HCT116 (cell line): ENCODE measurements at regions not wholly inside any gene's neighbourhood (a gene's known extent, or its start where the extent isn't known, plus 50 kb on each side); places are given as distances from the start of the nearest gene placed in this dataset.

Experiments used
- EZH2 ChIP-seq: fragments of 200-600 bp; sonication (generic); IDR thresholded peaks from 2 replicates; pipeline ENCODE4 v1.6.1; 2017; ENCODE audit warnings: antibody characterized with exemption, mixed run types
- JUND ChIP-seq: IDR thresholded peaks from 2 replicates; pipeline ENCODE4 v1.6.1; 2012
- POLR2AphosphoS5 ChIP-seq: IDR thresholded peaks from 2 replicates; pipeline ENCODE4 v1.6.1; 2011; ENCODE audit warnings: mild to moderate bottlenecking, low read depth, low read length, moderate library complexity
- SRF ChIP-seq: IDR thresholded peaks from 2 replicates; pipeline ENCODE4 v1.6.1; 2012; ENCODE audit warnings: low read depth
- TF ChIP-seq, protein P1 (sequence below), 3 experiments: fragments of 200-600 bp in 1 of 3; sonication (generic) in 1 of 3; IDR thresholded peaks in 2 of 3; conservative IDR thresholded peaks in 1 of 3; 2 replicates each; pipeline ENCODE4 v1.5.1; 2012 to 2017; ENCODE audit warnings: low read depth in 2 of 3, low read length in 2 of 3, antibody characterized with exemption in 1 of 3, borderline replicate concordance in 1 of 3, control low read depth in 1 of 3, mild to moderate bottlenecking in 1 of 3, mixed read lengths in 1 of 3, mixed run types in 1 of 3, moderate library complexity in 1 of 3; ENCODE audit not compliant: insufficient read depth in 1 of 3

DNA sequence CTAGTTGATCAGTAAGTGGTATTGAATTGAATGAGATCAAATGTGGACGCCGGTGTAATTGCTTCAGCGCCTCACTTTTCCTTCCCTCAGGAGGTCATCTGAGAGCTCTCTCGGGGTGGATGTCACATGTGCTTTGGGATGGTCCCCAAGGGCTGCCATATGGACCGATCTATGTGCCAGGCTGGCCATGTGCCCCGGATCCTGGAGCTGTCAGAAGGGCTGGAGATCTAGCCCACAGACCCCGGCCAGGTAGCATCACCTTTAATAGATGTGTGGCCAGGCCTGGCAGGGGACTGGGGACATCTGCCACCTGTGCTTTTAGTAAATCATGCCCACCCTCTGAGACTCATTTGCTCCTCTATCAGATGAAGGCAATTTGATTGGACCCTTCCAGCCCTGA is 95.3 kb upstream of the CRHR1 start:
- TF ChIP-seq EZH2 = no peak
- TF ChIP-seq, protein P1, sequence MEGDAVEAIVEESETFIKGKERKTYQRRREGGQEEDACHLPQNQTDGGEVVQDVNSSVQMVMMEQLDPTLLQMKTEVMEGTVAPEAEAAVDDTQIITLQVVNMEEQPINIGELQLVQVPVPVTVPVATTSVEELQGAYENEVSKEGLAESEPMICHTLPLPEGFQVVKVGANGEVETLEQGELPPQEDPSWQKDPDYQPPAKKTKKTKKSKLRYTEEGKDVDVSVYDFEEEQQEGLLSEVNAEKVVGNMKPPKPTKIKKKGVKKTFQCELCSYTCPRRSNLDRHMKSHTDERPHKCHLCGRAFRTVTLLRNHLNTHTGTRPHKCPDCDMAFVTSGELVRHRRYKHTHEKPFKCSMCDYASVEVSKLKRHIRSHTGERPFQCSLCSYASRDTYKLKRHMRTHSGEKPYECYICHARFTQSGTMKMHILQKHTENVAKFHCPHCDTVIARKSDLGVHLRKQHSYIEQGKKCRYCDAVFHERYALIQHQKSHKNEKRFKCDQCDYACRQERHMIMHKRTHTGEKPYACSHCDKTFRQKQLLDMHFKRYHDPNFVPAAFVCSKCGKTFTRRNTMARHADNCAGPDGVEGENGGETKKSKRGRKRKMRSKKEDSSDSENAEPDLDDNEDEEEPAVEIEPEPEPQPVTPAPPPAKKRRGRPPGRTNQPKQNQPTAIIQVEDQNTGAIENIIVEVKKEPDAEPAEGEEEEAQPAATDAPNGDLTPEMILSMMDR (IDR thresholded peaks at IDR 0.05 in 2 of 3, conservative IDR thresholded peaks at IDR 0.05 in 1 of 3; ENCODE audit: borderline replicate concordance in 1 of 3, insufficient read depth in 1 of 3, low read depth in 2 of 3, low read length in 2 of 3) = no peak
- no peak for TF ChIP-seq POLR2AphosphoS5
- no peak for TF ChIP-seq SRF
- no peak for TF ChIP-seq JUND
